Fibroblast of lung (primary cell): ENCODE measurements at regions not wholly inside any gene's neighbourhood (a gene's known extent, or its start where the extent isn't known, plus 50 kb on each side); places are given as distances from the start of the nearest gene placed in this dataset.

ENCODE experiments used
- CTCF ChIP-seq, 2 donors: IDR thresholded peaks in 1 of 2; conservative IDR thresholded peaks in 1 of 2; 1 replicate in 1 of 2; 2 replicates in 1 of 2; pipeline ENCODE4 v1.5.1; 2011 to 2012; ENCODE audit warnings: low read length in 2 of 2, control low read depth in 1 of 2, inconsistent platforms in 1 of 2, low read depth in 1 of 2, mild to moderate bottlenecking in 1 of 2
- EZH2 ChIP-seq: IDR thresholded peaks from 2 replicates; pipeline ENCODE4 v1.5.1; 2012; ENCODE audit warnings: low read length, control low read depth, mild to moderate bottlenecking; ENCODE audit errors: missing control alignments

DNA sequence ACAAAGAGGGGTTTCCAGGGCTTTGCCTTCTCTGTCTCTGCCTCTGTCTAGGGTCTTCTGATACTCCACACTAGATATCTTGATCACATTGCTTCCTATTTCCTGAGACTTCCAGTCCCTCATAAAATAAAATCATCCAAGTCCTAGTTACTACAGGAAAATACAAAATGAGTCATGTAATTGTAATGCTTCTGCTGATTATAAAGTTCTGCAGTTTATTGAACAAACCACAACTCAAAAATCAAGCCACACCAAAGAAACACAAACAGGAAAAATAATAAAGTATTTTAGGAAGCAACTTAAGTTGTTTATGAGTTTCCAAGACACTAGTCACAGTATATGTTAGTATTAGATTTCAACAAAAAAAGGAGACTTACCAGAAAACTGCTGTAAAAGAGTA, 695.1 kb upstream of the GALNTL6 start:
- TF ChIP-seq EZH2: no peak
- TF ChIP-seq CTCF (conservative IDR thresholded peaks at IDR 0.05 in 1 of 2, IDR thresholded peaks at IDR 0.05 in 1 of 2; ENCODE audit: low read depth in 1 of 2, low read length in 2 of 2): no peak
